Body of pancreas (tissue), 4 donors: ENCODE measurements at regions not wholly inside any gene's neighbourhood (a gene's known extent, or its start where the extent isn't known, plus 50 kb on each side); places are given as distances from the start of the nearest gene placed in this dataset.

Source experiments
- ATAC-seq: fragments of 150-250 bp; one replicate; pipeline ENCODE4 v1.9.1; 2016
- DNase-seq, 4 donors: peaks; one replicate each; pipeline ENCODE4 v3.0.0-alpha.2; 2019
- H3K27ac ChIP-seq, 4 donors: fragments of 200-600 bp; sonication (generic); 1 replicate in 3 of 4; 2 replicates in 1 of 4; pipeline versions ENCODE4 v1.5.1 to v1.6.1; 2016 to 2019; ENCODE audit warnings: mild to moderate bottlenecking in 1 of 4, mixed read lengths in 1 of 4, moderate library complexity in 1 of 4
- H3K27me3 ChIP-seq, 2 donors: fragments of 200-600 bp; sonication (generic); one replicate each; pipeline ENCODE4 v1.6.0; 2016; ENCODE audit warnings: mild to moderate bottlenecking in 1 of 2
- H3K36me3 ChIP-seq, 2 donors: fragments of 200-600 bp; sonication (generic); replicated peaks in 1 of 2; 2 replicates each; pipeline ENCODE4 v1.5.1; 2016; ENCODE audit warnings: low read depth in 2 of 2; ENCODE audit not compliant: insufficient read depth in 1 of 2
- H3K4me1 ChIP-seq: fragments of 200-600 bp; sonication (generic); one replicate; pipeline ENCODE4 v1.6.0; 2016
- H3K4me3 ChIP-seq, 2 donors: fragments of 200-600 bp; sonication (generic); 1 replicate in 1 of 2; 2 replicates in 1 of 2; pipeline ENCODE4 v1.5.1; 2016 to 2019
- H3K9me3 ChIP-seq, 3 donors: fragments of 200-600 bp; sonication (generic); 1 replicate in 2 of 3; 2 replicates in 1 of 3; pipeline ENCODE4 v1.5.1; 2016
- CTCF ChIP-seq, 7 experiments: fragments of 450-650 bp in 4 of 7; fragments of 200-600 bp in 3 of 7; sonication (generic) in 3 of 7; IDR thresholded peaks; one replicate each; pipeline ENCODE4 v1.5.1; 2016 to 2019; ENCODE audit warnings: antibody characterized with exemption in 7 of 7
- POLR2A ChIP-seq, 3 donors: fragments of 450-650 bp; IDR thresholded peaks; one replicate each; pipeline ENCODE4 v1.6.1; 2016; ENCODE audit warnings: antibody characterized with exemption in 3 of 3, mild to moderate bottlenecking in 2 of 3
- WGBS, 2 donors: methylation state at CpG; one replicate each; pipeline ENCODE4 v1.1.5; 2017; 5-methylcytosine and 5-hydroxymethylcytosine counted together
- intact Hi-C: fragments of 100-400 bp; cut with DNase I; formaldehyde crosslinking; loops from one replicate; pipeline ENCODE4 v1.15.1; 2023

GRCh38 chr5:118768607-118769175 is 219.7 kb downstream of the DTWD2 start:
- no peak overlapping the region for H3K27ac ChIP-seq
- DNase-seq: no peak
- no peak overlapping the region for H3K4me3 ChIP-seq
- H3K27me3 ChIP-seq: no peaks in the 10 kb centered on the region
- no peak for ATAC-seq
- intact Hi-C loops: no loop called here
- 53 to 90% methylated on average over 1 of the region's 1 CpG for WGBS, 2 donors
- no peaks in the 10 kb centered on the region for H3K9me3 ChIP-seq
- TF ChIP-seq POLR2A (IDR thresholded peaks at IDR 0.05): no peak
- no peak for TF ChIP-seq CTCF (IDR thresholded peaks at IDR 0.05)
- H3K36me3 ChIP-seq: no peaks in the 10 kb centered on the region
- H3K4me1 ChIP-seq: no peaks in the 10 kb centered on the region

- no peaks in the 10 kb centered on the region for H3K4me1 ChIP-seq
- WGBS, 2 donors: 84 to 92% methylated on average over 3 to 4 of the region's 4 CpGs
- no peaks in the 10 kb centered on the region for H3K9me3 ChIP-seq
- no peak overlapping the region for H3K4me3 ChIP-seq
- intact Hi-C loops: no loop called here
- TF ChIP-seq POLR2A (IDR thresholded peaks at IDR 0.05): no peak
- TF ChIP-seq CTCF (IDR thresholded peaks at IDR 0.05): no peak
- H3K27ac ChIP-seq: no peak overlapping the region
- H3K27me3 ChIP-seq: no peaks in the 10 kb centered on the region
- ATAC-seq (no peak), DNase-seq (no peak)
- no peaks in the 10 kb centered on the region for H3K36me3 ChIP-seq
Observed at GRCh38 chr5:118762291-118762690, 226.1 kb downstream of the DTWD2 start.

- H3K4me1 ChIP-seq: no peaks in the 10 kb centered on the region
- DNase-seq (no peak), ATAC-seq (peak; percentile 18)
- no peak overlapping the region for H3K27ac ChIP-seq
- intact Hi-C loops: no loop called here
- H3K4me3 ChIP-seq: no peak overlapping the region
- 62 to 89% methylated on average over 4 of the region's 4 CpGs for WGBS, 2 donors
- TF ChIP-seq CTCF (IDR thresholded peaks at IDR 0.05) (no peak), POLR2A (IDR thresholded peaks at IDR 0.05) (no peak)
- no peaks in the 10 kb centered on the region for H3K27me3 ChIP-seq
- H3K36me3 ChIP-seq: no peaks in the 10 kb centered on the region
- no peaks in the 10 kb centered on the region for H3K9me3 ChIP-seq
Observed at GRCh38 chr5:118761814-118762213, 226.5 kb downstream of the DTWD2 start.

GRCh38 chr5:118752969-118753368 is 235.4 kb downstream of the DTWD2 start:
- H3K4me3 ChIP-seq: no peak overlapping the region
- no peaks in the 10 kb centered on the region for H3K4me1 ChIP-seq
- DNase-seq (no peak), ATAC-seq (no peak)
- no peak overlapping the region for H3K27ac ChIP-seq
- intact Hi-C loops: no loop called here
- WGBS, 2 donors: 79 to 91% methylated on average over 5 of the region's 5 CpGs
- H3K36me3 ChIP-seq: no peaks in the 10 kb centered on the region
- TF ChIP-seq POLR2A (IDR thresholded peaks at IDR 0.05) (no peak), CTCF (IDR thresholded peaks at IDR 0.05) (no peak)
- no peaks in the 10 kb centered on the region for H3K27me3 ChIP-seq
- H3K9me3 ChIP-seq: no peaks in the 10 kb centered on the region

- 72 to 85% methylated on average over 4 of the region's 4 CpGs for WGBS, 2 donors
- ATAC-seq: no peak
Observed at GRCh38 chr5:118736396-118736795, 252.0 kb downstream of the DTWD2 start.

More at GRCh38 chr5:118736396-118736795, 252.0 kb downstream of the DTWD2 start:
- Histone ChIP-seq H3K9me3 (no peaks in the 10 kb centered on the region), H3K27ac (no peak overlapping the region), H3K4me3 (no peak overlapping the region), H3K36me3 (no peaks in the 10 kb centered on the region), H3K27me3 (no peaks in the 10 kb centered on the region), H3K4me1 (no peaks in the 10 kb centered on the region)
- intact Hi-C loops: no loop called here
- no peak for DNase-seq
- no peak for TF ChIP-seq CTCF (IDR thresholded peaks at IDR 0.05)
- no peak for TF ChIP-seq POLR2A (IDR thresholded peaks at IDR 0.05)
